B cell (primary cell): ENCODE measurements at regions not wholly inside any gene's neighbourhood (a gene's known extent, or its start where the extent isn't known, plus 50 kb on each side); places are given as distances from the start of the nearest gene placed in this dataset.
"Not testable (repeated sequence)": the region's sequence is repeated elsewhere in the genome, so short reads cannot be mapped to it uniquely, and the experiment has no call there.

Experiments
- ATAC-seq: fragments of 200-7000 bp; cut with Tn5 transposase; one replicate; pipeline ENCODE4 v1.10.0; 2021; ENCODE audit warnings: low read depth, mild to moderate bottlenecking, moderate number of reproducible peaks, moderate library complexity
- CTCF ChIA-PET: fragments of 350-600 bp; sonication (Branson Sonifier 250); formaldehyde crosslinking; loops from one replicate; lab custom pipeline; 2021; ENCODE audit warnings: antibody characterized with exemption, inconsistent platforms; lab: Charles Lee
- POLR2A ChIA-PET: fragments of 350-600 bp; sonication (Branson Sonifier 250); formaldehyde crosslinking; loops from one replicate; lab custom pipeline; 2021; ENCODE audit warnings: antibody characterized with exemption; lab: Charles Lee
- DNase-seq: peaks from one replicate; pipeline ENCODE4 v3.0.0; 2013
- H2AFZ ChIP-seq: 2 replicates; pipeline ENCODE4 v1.6.1; 2012; ENCODE audit warnings: mild to moderate bottlenecking, low read depth, low read length; ENCODE audit not compliant: insufficient read depth, poor library complexity, severe bottlenecking
- H3K27ac ChIP-seq, 2 donors: 1 replicate in 1 of 2; 2 replicates in 1 of 2; pipeline ENCODE4 v1.5.1; 2012 to 2013; ENCODE audit warnings: low read length in 2 of 2, mild to moderate bottlenecking in 2 of 2, moderate library complexity in 1 of 2
- H3K27me3 ChIP-seq, 4 experiments: fragments of 200-600 bp in 1 of 4; sonication (generic) in 1 of 4; replicated peaks in 1 of 4; 1 replicate in 2 of 4; 2 replicates in 2 of 4; pipeline versions ENCODE4 v1.6.1 to v1.7.0; 2013 to 2016; ENCODE audit warnings: low read length in 3 of 4, mild to moderate bottlenecking in 2 of 4, mixed read lengths in 1 of 4, moderate library complexity in 1 of 4; ENCODE audit not compliant: insufficient read depth in 4 of 4, control insufficient read depth in 3 of 4; ENCODE audit errors: control extremely low read depth in 1 of 4
- H3K36me3 ChIP-seq, 2 experiments: replicated peaks in 1 of 2; 1 replicate in 1 of 2; 2 replicates in 1 of 2; pipeline versions ENCODE4 v1.6.1 to v1.7.1; 2013; ENCODE audit warnings: low read length in 1 of 2; ENCODE audit not compliant: insufficient read depth in 2 of 2, control insufficient read depth in 1 of 2; ENCODE audit errors: control extremely low read depth in 1 of 2, extremely low read depth in 1 of 2
- H3K4me1 ChIP-seq, 2 donors: fragments of 200-600 bp in 1 of 2; sonication (generic) in 1 of 2; 1 replicate in 1 of 2; 2 replicates in 1 of 2; pipeline versions ENCODE4 v1.5.1 to v1.6.1; 2013 to 2017; ENCODE audit warnings: low read length in 2 of 2; ENCODE audit not compliant: control insufficient read depth in 2 of 2, insufficient read depth in 2 of 2
- H3K4me2 ChIP-seq: replicated peaks from 2 replicates; pipeline ENCODE3; 2012; ENCODE audit warnings: mild to moderate bottlenecking, low read depth, low read length; ENCODE audit not compliant: poor library complexity, severe bottlenecking
- H3K4me3 ChIP-seq, 5 experiments: fragments of 200-600 bp in 1 of 5; sonication (generic) in 1 of 5; 1 replicate in 3 of 5; 2 replicates in 2 of 5; pipeline versions ENCODE4 v1.5.1 to v1.7.0; 2011 to 2016; ENCODE audit warnings: low read length in 4 of 5, mild to moderate bottlenecking in 4 of 5, low read depth in 2 of 5, control low read depth in 1 of 5, moderate library complexity in 1 of 5; ENCODE audit not compliant: insufficient read depth in 1 of 5; ENCODE audit errors: control extremely low read depth in 1 of 5, extremely low read depth in 1 of 5
- H3K79me2 ChIP-seq: fragments of 200-600 bp; sonication (generic); one replicate; pipeline ENCODE4 v1.6.0; 2016; ENCODE audit warnings: low read length; ENCODE audit not compliant: control insufficient read depth, insufficient read depth
- H3K9ac ChIP-seq: fragments of 200-600 bp; sonication (generic); 2 replicates; pipeline ENCODE4 v1.6.1; 2017; ENCODE audit warnings: mild to moderate bottlenecking, low read length, moderate library complexity
- H3K9me3 ChIP-seq, 3 donors: one replicate each; pipeline versions ENCODE4 v1.6.1 to v1.7.1; 2013; ENCODE audit warnings: low read length in 2 of 3; ENCODE audit not compliant: control insufficient read depth in 2 of 3, insufficient read depth in 1 of 3; ENCODE audit errors: control extremely low read depth in 1 of 3
- H4K20me1 ChIP-seq: 2 replicates; pipeline ENCODE4 v1.6.0; 2012; ENCODE audit warnings: mild to moderate bottlenecking, low read length; ENCODE audit not compliant: insufficient read depth, control insufficient read depth, poor library complexity, severe bottlenecking
- H3K27ac Mint-ChIP-seq: one replicate; pipeline ENCODE4 v1.8.0; 2021; ENCODE audit warnings: mixed read lengths
- H3K27me3 Mint-ChIP-seq: one replicate; pipeline ENCODE4 v1.8.0; 2021; ENCODE audit warnings: mixed read lengths
- H3K4me1 Mint-ChIP-seq: one replicate; pipeline ENCODE4 v1.8.0; 2021; ENCODE audit warnings: mixed read lengths
- H3K4me3 Mint-ChIP-seq: one replicate; pipeline ENCODE4 v1.8.0; 2021; ENCODE audit warnings: mixed read lengths
- H3K9me3 Mint-ChIP-seq: one replicate; pipeline ENCODE4 v1.8.0; 2022; ENCODE audit warnings: mixed read lengths; ENCODE audit not compliant: insufficient read depth
- CTCF ChIP-seq: fragments of 200-600 bp; IDR thresholded peaks from one replicate; pipeline ENCODE4 v1.8.0; 2022; ENCODE audit warnings: antibody characterized with exemption, mild to moderate bottlenecking
- EZH2 ChIP-seq: IDR thresholded peaks from 2 replicates; pipeline ENCODE4 v1.6.1; 2012; ENCODE audit warnings: borderline replicate concordance, low read depth, mild to moderate bottlenecking, moderate library complexity, low read length; ENCODE audit not compliant: insufficient read depth, poor library complexity, severe bottlenecking
- WGBS: methylation state at CpG from one replicate; pipeline ENCODE4 v1.1.5; 2013; ENCODE audit warnings: missing lambda C conversion rate; ENCODE audit not compliant: insufficient coverage; 5-methylcytosine and 5-hydroxymethylcytosine counted together
- intact Hi-C: fragments of 100-400 bp; cut with micrococcal nuclease; formaldehyde crosslinking; loops from one replicate; pipeline ENCODE4 v1.10.0; 2022

- ATAC-seq, result no peak
- CTCF ChIA-PET, result no interaction called here
- H3K4me1 Mint-ChIP-seq, result no peaks in the 10 kb centered on the region
- no peak overlapping the region for H2AFZ ChIP-seq
- H3K9ac ChIP-seq, result no peak overlapping the region
- WGBS, result 90% methylated on average over 31 of the region's 31 CpGs
- H3K4me2 ChIP-seq, result no peak overlapping the region
- intact Hi-C loops, result no loop called here
- H3K4me3 Mint-ChIP-seq, result no peak overlapping the region
- H3K27me3 ChIP-seq, result no peaks in the 10 kb centered on the region
- DNase-seq, result no peak
- H3K79me2 ChIP-seq, result no peaks in the 10 kb centered on the region
- H3K9me3 ChIP-seq, result peaks cover 0 to 11% (median 0%) of the 10 kb centered on the region in 3 donors
- H3K27ac ChIP-seq, result no peak overlapping the region
- H3K27ac Mint-ChIP-seq, result no peak overlapping the region
- H3K4me3 ChIP-seq, result no peak overlapping the region
- POLR2A ChIA-PET, result no interaction called here
- no peaks in the 10 kb centered on the region for H3K4me1 ChIP-seq
- H3K27me3 Mint-ChIP-seq, result no peaks in the 10 kb centered on the region
- H3K9me3 Mint-ChIP-seq, result peaks cover 3% of the 10 kb centered on the region
- no peaks in the 10 kb centered on the region for H4K20me1 ChIP-seq
- TF ChIP-seq EZH2 (no peak), CTCF (no peak)
- no peaks in the 10 kb centered on the region for H3K36me3 ChIP-seq
Measured at GRCh38 chr1:102234753-102235359, 238.1 kb upstream of the OLFM3 start.

- no peak overlapping the region for H3K27ac ChIP-seq
- DNase-seq (no peak), ATAC-seq (no peak)
- Mint-ChIP-seq H3K27ac (no peak overlapping the region), H3K27me3 (no peaks in the 10 kb centered on the region), H3K4me3 (no peak overlapping the region), H3K4me1 (no peaks in the 10 kb centered on the region), H3K9me3 (no peaks in the 10 kb centered on the region)
- POLR2A ChIA-PET, result no interaction called here
- H3K36me3 ChIP-seq, result no peaks in the 10 kb centered on the region
- no peak overlapping the region for H2AFZ ChIP-seq
- WGBS, result no CpG with 5 or more reads among the region's 2 CpGs
- no peaks in the 10 kb centered on the region for H3K79me2 ChIP-seq
- TF ChIP-seq EZH2, result no peak
- TF ChIP-seq CTCF, result no peak
- H3K27me3 ChIP-seq, result no peaks in the 10 kb centered on the region
- H3K4me1 ChIP-seq, result no peaks in the 10 kb centered on the region
- no peak overlapping the region for H3K4me3 ChIP-seq
- H3K9ac ChIP-seq, result no peak overlapping the region
- no peak overlapping the region for H3K4me2 ChIP-seq
- H3K9me3 ChIP-seq, result no peaks in the 10 kb centered on the region
- CTCF ChIA-PET, result no interaction called here
- intact Hi-C loops, result no loop called here
- H4K20me1 ChIP-seq, result no peaks in the 10 kb centered on the region
Measured at GRCh38 chr1:102219463-102219862, 222.7 kb upstream of the OLFM3 start.

GRCh38 chr1:102210891-102211290, 214.2 kb upstream of the OLFM3 start:
- POLR2A ChIA-PET, ATAC-seq, H3K79me2 ChIP-seq, H3K4me1 Mint-ChIP-seq, H3K9me3 ChIP-seq, H3K36me3 ChIP-seq, H3K4me3 Mint-ChIP-seq, CTCF ChIA-PET, H3K9me3 Mint-ChIP-seq, H3K27me3 Mint-ChIP-seq, H2AFZ ChIP-seq, H3K4me1 ChIP-seq, H4K20me1 ChIP-seq, H3K27me3 ChIP-seq, H3K27ac Mint-ChIP-seq, intact Hi-C loops, H3K4me3 ChIP-seq, H3K4me2 ChIP-seq, H3K9ac ChIP-seq, H3K27ac ChIP-seq, DNase-seq: not testable (repeated sequence)
- WGBS, result 72% methylated on average over 3 of the region's 3 CpGs
